ENCODE measurements at regions not wholly inside any gene's neighbourhood (a gene's known extent, or its start where the extent isn't known, plus 50 kb on each side); places are given as distances from the start of the nearest gene placed in this dataset.
"Not testable (repeated sequence)": the region's sequence is repeated elsewhere in the genome, so short reads cannot be mapped to it uniquely, and the experiment has no call there.

GRCh38 chr11:116688202-116688540 is 84.6 kb downstream of the BUD13 start:
- H3K27ac ChIP-seq: no peak overlapping the region
- TF ChIP-seq CTCF (IDR thresholded peaks at IDR 0.05) (no peak), ZFX (IDR thresholded peaks at IDR 0.05; ENCODE audit: borderline replicate concordance) (no peak)

- TF ChIP-seq ZFX (IDR thresholded peaks at IDR 0.05; ENCODE audit: borderline replicate concordance): no peak
- TF ChIP-seq CTCF (IDR thresholded peaks at IDR 0.05): no peak
- H3K27ac ChIP-seq: no peak overlapping the region
Observed at GRCh38 chr11:116687458-116688201, 85.2 kb downstream of the BUD13 start.

- no peak overlapping the region for H3K27ac ChIP-seq
- no peak for TF ChIP-seq CTCF (IDR thresholded peaks at IDR 0.05)
- TF ChIP-seq ZFX (IDR thresholded peaks at IDR 0.05; ENCODE audit: borderline replicate concordance): no peak
Observed at GRCh38 chr11:116686866-116687265, 85.9 kb downstream of the BUD13 start.

GRCh38 chr11:116683982-116684381 is 88.8 kb downstream of the BUD13 start:
- no peak overlapping the region for H3K27ac ChIP-seq
- TF ChIP-seq ZFX (IDR thresholded peaks at IDR 0.05; ENCODE audit: borderline replicate concordance) (no peak), CTCF (IDR thresholded peaks at IDR 0.05) (no peak)

GRCh38 chr11:116680349-116681125 is 92.2 kb downstream of the BUD13 start:
- no peak overlapping the region for H3K27ac ChIP-seq
- TF ChIP-seq CTCF (IDR thresholded peaks at IDR 0.05) (no peak), ZFX (IDR thresholded peaks at IDR 0.05; ENCODE audit: borderline replicate concordance) (no peak)

GRCh38 chr11:116678887-116679286 is 93.9 kb downstream of the BUD13 start:
- no peak for TF ChIP-seq CTCF (IDR thresholded peaks at IDR 0.05)
- TF ChIP-seq ZFX (IDR thresholded peaks at IDR 0.05; ENCODE audit: borderline replicate concordance): no peak
- no peak overlapping the region for H3K27ac ChIP-seq

GRCh38 chr11:116667318-116667717 is 105.5 kb downstream of the BUD13 start:
- not testable (repeated sequence) for H3K27ac ChIP-seq

GRCh38 chr11:116666673-116667249 is 106.0 kb downstream of the BUD13 start:
- not testable (repeated sequence) for H3K27ac ChIP-seq

All from 22Rv1 (cell line).